DOHH2 (cell line): ENCODE measurements at regions not wholly inside any gene's neighbourhood (a gene's known extent, or its start where the extent isn't known, plus 50 kb on each side); places are given as distances from the start of the nearest gene placed in this dataset.

Experiments used
- H3F3A ChIP-seq: fragments of 200-600 bp; sonication (generic), shearing (Covaris generic); 2 replicates; pipeline ENCODE4 v1.6.0; 2016; ENCODE audit warnings: antibody characterized with exemption, mild to moderate bottlenecking; ENCODE audit not compliant: control insufficient read depth, insufficient read depth
- H3K27ac ChIP-seq: fragments of 200-600 bp; sonication (generic); 2 replicates; pipeline ENCODE4 v1.5.1; 2014; ENCODE audit warnings: low read depth, mild to moderate bottlenecking, low read length, moderate library complexity
- H3K27me3 ChIP-seq: fragments of 200-600 bp; sonication (generic); 2 replicates; pipeline ENCODE4 v1.6.1; 2014; ENCODE audit warnings: mild to moderate bottlenecking, low read length, mixed read lengths; ENCODE audit not compliant: control insufficient read depth
- H3K36me3 ChIP-seq: fragments of 200-600 bp; sonication (generic); 2 replicates; pipeline ENCODE4 v1.6.1; 2014; ENCODE audit warnings: mild to moderate bottlenecking, low read length, moderate library complexity, mixed read lengths; ENCODE audit not compliant: control insufficient read depth
- H3K4me1 ChIP-seq: fragments of 200-600 bp; sonication (generic); 2 replicates; pipeline ENCODE4 v1.6.1; 2014; ENCODE audit warnings: mild to moderate bottlenecking, low read length, mixed read lengths; ENCODE audit not compliant: control insufficient read depth
- H3K4me2 ChIP-seq: fragments of 200-600 bp; sonication (generic); 2 replicates; pipeline ENCODE4 v1.6.0; 2014; ENCODE audit warnings: mild to moderate bottlenecking, low read length, moderate library complexity
- H3K4me3 ChIP-seq: fragments of 200-600 bp; sonication (generic); 2 replicates; pipeline ENCODE4 v1.5.1; 2014; ENCODE audit warnings: mild to moderate bottlenecking, low read length, mixed read lengths
- H3K79me2 ChIP-seq: fragments of 200-600 bp; sonication (generic); 2 replicates; pipeline ENCODE4 v1.6.1; 2014; ENCODE audit warnings: mild to moderate bottlenecking, low read length, mixed read lengths; ENCODE audit not compliant: control insufficient read depth
- H3K9me2 ChIP-seq: fragments of 200-600 bp; sonication (generic); replicated peaks from 2 replicates; pipeline ENCODE4 v1.6.1; 2014; ENCODE audit warnings: mild to moderate bottlenecking, low read length, mixed read lengths; ENCODE audit not compliant: control insufficient read depth
- H3K9me3 ChIP-seq: fragments of 200-600 bp; sonication (generic); 2 replicates; pipeline ENCODE4 v1.6.1; 2014; ENCODE audit warnings: antibody characterized with exemption, low read length, mixed read lengths; ENCODE audit not compliant: control insufficient read depth, insufficient read depth
- H4K20me1 ChIP-seq: fragments of 200-600 bp; sonication (generic); 2 replicates; pipeline ENCODE4 v1.6.0; 2014; ENCODE audit warnings: low read depth, mild to moderate bottlenecking, antibody characterized with exemption, low read length, moderate library complexity; ENCODE audit not compliant: control insufficient read depth, insufficient read depth
- EZH2phosphoT487 ChIP-seq: fragments of 200-600 bp; sonication (generic); IDR thresholded peaks from 2 replicates; pipeline ENCODE4 v1.6.1; 2017; ENCODE audit warnings: borderline replicate concordance, mild to moderate bottlenecking, antibody characterized with exemption, low read length, moderate library complexity, mixed read lengths
- TF ChIP-seq, protein P1 (sequence below): fragments of 200-600 bp; sonication (generic); IDR thresholded peaks from one replicate; pipeline ENCODE4 v1.5.1; 2014; ENCODE audit warnings: antibody characterized with exemption, mild to moderate bottlenecking, low read depth, low read length; ENCODE audit not compliant: poor library complexity, severe bottlenecking

DNA sequence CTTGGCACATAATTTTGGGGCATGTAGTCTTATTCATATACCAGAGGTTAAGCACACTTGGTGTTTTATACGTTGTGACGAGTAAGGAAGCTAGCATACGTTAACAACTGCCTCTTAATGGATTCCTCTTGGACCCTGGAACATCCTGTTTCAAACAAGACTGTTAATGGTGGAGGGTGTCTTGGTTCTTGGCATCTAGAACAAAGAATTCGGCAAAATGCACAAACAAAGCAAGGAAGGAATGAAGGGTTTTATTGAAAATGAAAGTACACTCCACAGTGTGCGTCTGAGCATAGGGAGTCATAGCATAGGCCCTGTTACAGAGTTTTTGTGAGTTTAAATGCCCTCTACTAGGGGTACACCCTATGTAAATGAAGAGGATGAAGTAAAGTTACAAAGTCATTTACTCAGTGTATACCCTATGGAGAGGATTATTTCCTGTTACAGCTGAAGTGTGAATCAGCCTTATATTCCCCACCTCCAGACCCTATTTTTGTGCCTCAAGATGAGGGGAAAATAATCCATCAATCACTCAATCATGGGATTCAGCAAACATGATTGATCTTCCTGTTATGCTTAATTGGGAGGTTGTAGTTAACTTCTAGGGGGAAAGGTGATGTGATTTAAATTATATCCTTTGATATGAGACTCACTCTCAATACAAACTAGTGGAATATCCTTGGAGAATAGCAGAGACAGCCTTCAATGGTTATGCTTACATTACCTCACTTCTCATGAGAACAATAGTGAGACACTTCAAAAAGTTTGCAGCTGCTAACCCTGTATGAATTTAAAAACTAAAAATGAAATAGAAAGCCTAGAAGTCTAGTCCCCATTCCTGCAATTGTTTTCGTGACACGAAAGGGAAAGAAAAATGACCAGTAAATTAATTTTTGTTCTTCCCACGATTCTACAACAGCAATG lies 84.9 kb upstream of the MYO10 start:
- no peaks in the 10 kb centered on the region for H4K20me1 ChIP-seq
- no peaks in the 10 kb centered on the region for H3K79me2 ChIP-seq
- H3K27ac ChIP-seq, result no peak overlapping the region
- TF ChIP-seq, protein P1, sequence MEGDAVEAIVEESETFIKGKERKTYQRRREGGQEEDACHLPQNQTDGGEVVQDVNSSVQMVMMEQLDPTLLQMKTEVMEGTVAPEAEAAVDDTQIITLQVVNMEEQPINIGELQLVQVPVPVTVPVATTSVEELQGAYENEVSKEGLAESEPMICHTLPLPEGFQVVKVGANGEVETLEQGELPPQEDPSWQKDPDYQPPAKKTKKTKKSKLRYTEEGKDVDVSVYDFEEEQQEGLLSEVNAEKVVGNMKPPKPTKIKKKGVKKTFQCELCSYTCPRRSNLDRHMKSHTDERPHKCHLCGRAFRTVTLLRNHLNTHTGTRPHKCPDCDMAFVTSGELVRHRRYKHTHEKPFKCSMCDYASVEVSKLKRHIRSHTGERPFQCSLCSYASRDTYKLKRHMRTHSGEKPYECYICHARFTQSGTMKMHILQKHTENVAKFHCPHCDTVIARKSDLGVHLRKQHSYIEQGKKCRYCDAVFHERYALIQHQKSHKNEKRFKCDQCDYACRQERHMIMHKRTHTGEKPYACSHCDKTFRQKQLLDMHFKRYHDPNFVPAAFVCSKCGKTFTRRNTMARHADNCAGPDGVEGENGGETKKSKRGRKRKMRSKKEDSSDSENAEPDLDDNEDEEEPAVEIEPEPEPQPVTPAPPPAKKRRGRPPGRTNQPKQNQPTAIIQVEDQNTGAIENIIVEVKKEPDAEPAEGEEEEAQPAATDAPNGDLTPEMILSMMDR, result no peak
- no peaks in the 10 kb centered on the region for H3K9me2 ChIP-seq
- no peaks in the 10 kb centered on the region for H3K9me3 ChIP-seq
- no peak overlapping the region for H3K4me2 ChIP-seq
- H3F3A ChIP-seq, result no peaks in the 10 kb centered on the region
- no peaks in the 10 kb centered on the region for H3K4me1 ChIP-seq
- no peak overlapping the region for H3K4me3 ChIP-seq
- no peaks in the 10 kb centered on the region for H3K36me3 ChIP-seq
- H3K27me3 ChIP-seq, result no peaks in the 10 kb centered on the region

DNA sequence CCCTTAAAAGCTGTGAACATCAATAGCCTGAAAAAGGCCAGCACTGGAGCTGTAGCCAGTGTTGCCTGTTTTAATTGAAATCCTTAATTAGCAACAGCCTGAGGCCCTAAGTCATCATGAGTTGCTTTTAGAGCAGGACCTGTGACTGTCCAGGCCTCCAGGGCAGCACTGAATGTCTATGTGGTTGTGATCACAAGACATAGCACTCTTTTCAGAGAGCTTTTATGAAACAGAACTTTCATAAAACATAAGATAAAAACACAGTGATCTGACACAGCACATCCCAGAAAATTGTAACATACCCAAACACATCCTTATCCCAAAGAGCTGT lies 85.5 kb upstream of the MYO10 start:
- no peaks in the 10 kb centered on the region for H3K79me2 ChIP-seq
- H3K36me3 ChIP-seq, result no peaks in the 10 kb centered on the region
- H4K20me1 ChIP-seq, result no peaks in the 10 kb centered on the region
- H3F3A ChIP-seq, result no peaks in the 10 kb centered on the region
- no peak overlapping the region for H3K4me2 ChIP-seq
- H3K4me1 ChIP-seq, result no peaks in the 10 kb centered on the region
- no peaks in the 10 kb centered on the region for H3K9me3 ChIP-seq
- no peak overlapping the region for H3K27ac ChIP-seq
- no peak for TF ChIP-seq EZH2phosphoT487
- TF ChIP-seq, protein P1, result no peak
- H3K9me2 ChIP-seq, result no peaks in the 10 kb centered on the region
- H3K4me3 ChIP-seq, result no peak overlapping the region
- no peaks in the 10 kb centered on the region for H3K27me3 ChIP-seq

DNA sequence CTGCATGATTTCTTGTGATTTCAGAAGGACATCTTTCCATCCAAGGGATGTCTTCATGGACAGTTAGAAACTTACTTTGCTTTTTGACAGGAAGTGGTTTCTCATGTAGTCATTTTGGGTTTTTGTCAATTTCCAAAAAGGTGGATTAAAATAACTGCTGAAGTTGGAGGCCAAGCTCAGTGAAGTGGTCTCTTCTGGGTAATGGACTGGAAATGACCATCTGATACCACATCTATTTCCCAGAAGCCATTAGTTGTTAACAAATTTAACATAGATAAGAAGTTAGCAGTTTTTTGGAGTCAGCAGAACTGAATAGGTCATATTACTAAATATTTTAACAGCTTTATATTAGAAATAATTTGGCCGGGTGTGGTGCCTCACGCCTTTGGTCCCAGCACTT lies 86.2 kb upstream of the MYO10 start:
- no peaks in the 10 kb centered on the region for H3K9me3 ChIP-seq
- no peak overlapping the region for H3K4me3 ChIP-seq
- H3K27ac ChIP-seq, result no peak overlapping the region
- no peak overlapping the region for H3K4me2 ChIP-seq
- H4K20me1 ChIP-seq, result no peaks in the 10 kb centered on the region
- H3K36me3 ChIP-seq, result no peaks in the 10 kb centered on the region
- H3K79me2 ChIP-seq, result no peaks in the 10 kb centered on the region
- TF ChIP-seq, protein P1, result no peak
- TF ChIP-seq EZH2phosphoT487, result no peak
- H3K27me3 ChIP-seq, result no peaks in the 10 kb centered on the region
- no peaks in the 10 kb centered on the region for H3F3A ChIP-seq
- H3K9me2 ChIP-seq, result no peaks in the 10 kb centered on the region
- H3K4me1 ChIP-seq, result no peaks in the 10 kb centered on the region
